Hepatocyte (in vitro differentiated cells): ENCODE measurements at regions not wholly inside any gene's neighbourhood (a gene's known extent, or its start where the extent isn't known, plus 50 kb on each side); places are given as distances from the start of the nearest gene placed in this dataset.

Experiments
- DNase-seq: peaks from one replicate; pipeline ENCODE4 v3.0.0-alpha.2; 2016; ENCODE audit warnings: low spot score
- H2AFZ ChIP-seq: fragments of 200-600 bp; sonication (generic); 2 replicates; pipeline ENCODE4 v1.6.0; 2016; ENCODE audit warnings: antibody characterized with exemption, mild to moderate bottlenecking
- H3K27ac ChIP-seq: fragments of 200-600 bp; sonication (generic); 2 replicates; pipeline ENCODE4 v1.5.1; 2016; ENCODE audit warnings: mild to moderate bottlenecking
- H3K27me3 ChIP-seq: fragments of 200-600 bp; sonication (generic); 2 replicates; pipeline ENCODE4 v1.6.1; 2016
- H3K36me3 ChIP-seq: fragments of 200-600 bp; sonication (generic); replicated peaks from 2 replicates; pipeline ENCODE4 v1.5.1; 2016; ENCODE audit warnings: low read depth; ENCODE audit not compliant: insufficient read depth
- H3K4me1 ChIP-seq: fragments of 200-600 bp; sonication (generic); 2 replicates; pipeline ENCODE4 v1.5.1; 2016; ENCODE audit warnings: mild to moderate bottlenecking, moderate library complexity; ENCODE audit not compliant: insufficient read depth
- H3K4me2 ChIP-seq: fragments of 200-600 bp; sonication (generic); 2 replicates; pipeline ENCODE4 v1.6.0; 2016
- H3K4me3 ChIP-seq: fragments of 200-600 bp; sonication (generic); 2 replicates; pipeline ENCODE4 v1.5.1; 2016; ENCODE audit warnings: mild to moderate bottlenecking
- H3K79me2 ChIP-seq: fragments of 200-600 bp; sonication (generic); 2 replicates; pipeline ENCODE4 v1.6.0; 2017; ENCODE audit warnings: mild to moderate bottlenecking
- H3K9me2 ChIP-seq: fragments of 200-600 bp; sonication (generic); replicated peaks from 2 replicates; pipeline ENCODE4 v1.6.0; 2017; ENCODE audit warnings: mild to moderate bottlenecking; ENCODE audit not compliant: insufficient read depth
- H3K9me3 ChIP-seq: fragments of 200-600 bp; sonication (generic); 2 replicates; pipeline ENCODE4 v1.5.1; 2016; ENCODE audit warnings: low read depth, mild to moderate bottlenecking
- H4K20me1 ChIP-seq: fragments of 200-600 bp; sonication (generic); 2 replicates; pipeline ENCODE4 v1.6.0; 2016; ENCODE audit warnings: mild to moderate bottlenecking; ENCODE audit not compliant: insufficient read depth, poor library complexity, severe bottlenecking
- CTCF ChIP-seq: fragments of 200-600 bp; sonication (generic); IDR thresholded peaks from 2 replicates; pipeline ENCODE4 v1.5.1; 2016; ENCODE audit warnings: antibody characterized with exemption, mild to moderate bottlenecking; ENCODE audit not compliant: poor library complexity
- EZH2 ChIP-seq: fragments of 200-600 bp; sonication (generic); IDR thresholded peaks from 2 replicates; pipeline ENCODE4 v1.6.1; 2016; ENCODE audit warnings: antibody characterized with exemption, mild to moderate bottlenecking, borderline replicate concordance
- EZH2phosphoT487 ChIP-seq: fragments of 200-600 bp; sonication (generic); IDR thresholded peaks from one replicate; pipeline ENCODE4 v1.6.1; 2018; ENCODE audit warnings: antibody characterized with exemption, mild to moderate bottlenecking, low read depth, moderate library complexity; ENCODE audit not compliant: unreplicated experiment, severe bottlenecking
- WGBS: methylation state at CpG from one replicate; pipeline ENCODE4 v1.1.6; 2016; ENCODE audit warnings: low lambda C conversion rate; ENCODE audit errors: missing lambda C conversion rate; 5-methylcytosine and 5-hydroxymethylcytosine counted together

DNA sequence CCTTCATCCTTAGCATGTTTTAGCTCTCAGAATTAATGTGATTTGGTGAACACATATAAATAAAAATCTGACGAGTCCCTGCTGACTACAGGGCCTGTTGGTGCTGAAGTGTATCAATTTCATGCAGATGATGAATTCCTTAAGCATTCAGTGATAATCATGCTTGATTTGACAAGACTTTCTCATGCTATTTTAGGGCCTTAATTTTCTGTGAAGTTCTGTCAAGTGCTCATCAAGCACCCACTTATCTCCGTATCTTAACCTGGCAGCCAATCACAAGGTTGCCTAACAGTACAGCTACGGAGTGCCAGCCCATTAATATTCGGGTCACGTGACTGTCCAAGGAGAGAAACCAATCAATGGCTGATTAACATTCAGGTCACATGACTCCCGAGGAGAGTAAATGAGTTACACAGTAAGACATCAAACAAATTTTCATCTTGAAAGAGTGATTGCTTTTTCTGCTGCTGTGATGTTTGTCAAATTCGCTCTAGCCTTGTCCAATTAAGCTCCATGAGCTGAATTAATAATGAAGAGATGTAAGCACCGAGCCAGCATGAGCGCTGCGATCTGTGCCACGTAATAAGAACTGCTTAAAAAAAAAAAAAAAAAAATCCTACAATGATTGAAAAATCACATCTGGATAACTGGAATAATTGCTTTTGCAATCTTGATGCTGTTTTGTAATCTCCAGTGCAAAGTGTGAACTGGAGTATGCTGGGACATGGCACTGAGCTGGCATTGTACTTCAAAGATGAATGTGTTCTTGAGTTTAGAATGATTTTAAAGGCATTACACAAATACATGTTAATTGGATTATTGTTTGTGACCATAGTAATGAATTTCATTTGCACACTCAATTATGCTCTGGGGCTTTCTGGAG lies 104.3 kb upstream of the SPATA31D4 start:
- Histone ChIP-seq H3K27me3 (no peaks in the 10 kb centered on the region), H3K4me1 (peaks cover 16% of the 10 kb centered on the region), H3K9me2 (no peaks in the 10 kb centered on the region), H3K36me3 (no peaks in the 10 kb centered on the region), H3K4me2 (no peak overlapping the region), H3K4me3 (no peak overlapping the region), H3K9me3 (no peaks in the 10 kb centered on the region), H4K20me1 (no peaks in the 10 kb centered on the region), H3K27ac (no peak overlapping the region), H2AFZ (no peak overlapping the region), H3K79me2 (no peaks in the 10 kb centered on the region)
- WGBS, result 93% methylated on average over 11 of the region's 11 CpGs
- TF ChIP-seq EZH2, result no peak
- TF ChIP-seq EZH2phosphoT487, result no peak
- no peak for TF ChIP-seq CTCF
- DNase-seq, result no peak

GRCh38 chr9:81824802-81825730 lies 103.2 kb upstream of the SPATA31D4 start:
- peaks cover 8% of the 10 kb centered on the region for H3K4me1 ChIP-seq
- 94% methylated on average over 8 of the region's 8 CpGs for WGBS
- no peak overlapping the region for H2AFZ ChIP-seq
- DNase-seq, result no peak
- no peak overlapping the region for H3K4me2 ChIP-seq
- H4K20me1 ChIP-seq, result no peaks in the 10 kb centered on the region
- H3K27ac ChIP-seq, result no peak overlapping the region
- H3K79me2 ChIP-seq, result no peaks in the 10 kb centered on the region
- no peaks in the 10 kb centered on the region for H3K9me3 ChIP-seq
- no peak for TF ChIP-seq CTCF
- no peak for TF ChIP-seq EZH2
- no peak for TF ChIP-seq EZH2phosphoT487
- H3K4me3 ChIP-seq, result no peak overlapping the region
- no peaks in the 10 kb centered on the region for H3K27me3 ChIP-seq
- H3K36me3 ChIP-seq, result no peaks in the 10 kb centered on the region
- H3K9me2 ChIP-seq, result no peaks in the 10 kb centered on the region

- Histone ChIP-seq H3K4me3 (no peak overlapping the region), H3K4me2 (no peak overlapping the region), H3K9me2 (no peaks in the 10 kb centered on the region), H3K36me3 (no peaks in the 10 kb centered on the region), H4K20me1 (no peaks in the 10 kb centered on the region), H3K27ac (no peak overlapping the region), H3K27me3 (no peaks in the 10 kb centered on the region), H3K79me2 (no peaks in the 10 kb centered on the region), H3K4me1 (peaks cover 8% of the 10 kb centered on the region), H3K9me3 (no peaks in the 10 kb centered on the region), H2AFZ (no peak overlapping the region)
- 77% methylated on average over 3 of the region's 3 CpGs for WGBS
- TF ChIP-seq EZH2, result no peak
- no peak for TF ChIP-seq CTCF
- no peak for TF ChIP-seq EZH2phosphoT487
- no peak for DNase-seq
Observed at GRCh38 chr9:81825846-81826516, 102.2 kb upstream of the SPATA31D4 start.
